ENCODE measurements at regions not wholly inside any gene's neighbourhood (a gene's known extent, or its start where the extent isn't known, plus 50 kb on each side); places are given as distances from the start of the nearest gene placed in this dataset.

GRCh38 chr12:75923964-75924666 lies 107.5 kb downstream of the PHLDA1 start:
- ATAC-seq = no peak
- in situ Hi-C loops (cut with HindIII; ENCODE audit: extremely low pct_ligation_motif_present, low pct_unique_long_range_greater_than_20kb) (no loop called here), intact Hi-C loops (cut with micrococcal nuclease; ENCODE audit: unreplicated experiment) (no loop called here)
- Histone ChIP-seq H3K9me3 (ENCODE audit: low read length) (peaks cover 26% of the 10 kb centered on the region), H3K9ac (ENCODE audit: insufficient read depth, low read depth, low read length) (no peak overlapping the region), H2AFZ (ENCODE audit: low read length) (no peak overlapping the region), H3K4me1 (ENCODE audit: insufficient read depth, low read length) (peaks cover 8% of the 10 kb centered on the region), H3K27ac (ENCODE audit: extremely low read length, insufficient read depth, low read length) (no peak overlapping the region), H3K36me3 (replicated peaks in 1 of 2; ENCODE audit: control insufficient read depth in 1 of 2, insufficient read depth in 2 of 2, low read length in 2 of 2) (no peaks in the 10 kb centered on the region), H3K27me3 (ENCODE audit: control insufficient read depth in 1 of 2, insufficient read depth in 2 of 2, low read length in 2 of 2) (no peaks in the 10 kb centered on the region), H3K79me2 (ENCODE audit: insufficient read depth, low read length) (no peaks in the 10 kb centered on the region), H3K4me2 (ENCODE audit: low read depth, low read length) (no peak overlapping the region), H4K20me1 (ENCODE audit: insufficient read depth, low read length) (no peaks in the 10 kb centered on the region), H3K4me3 (replicated peaks in 1 of 3; ENCODE audit: insufficient read depth in 1 of 3, low read depth in 2 of 3, low read length in 3 of 3) (no peak overlapping the region)
- WGBS (ENCODE audit: low lambda C conversion rate) = 94% methylated on average over 3 of the region's 3 CpGs
- TF ChIP-seq TRIM24 (CRISPR knock-in tag; IDR thresholded peaks at IDR 0.05) (no peak), ZNF234 (CRISPR knock-in tag; conservative IDR thresholded peaks at IDR 0.05) (no peak), HMGA1 (CRISPR knock-in tag; conservative IDR thresholded peaks at IDR 0.05) (no peak), MAFF (IDR thresholded peaks at IDR 0.05; ENCODE audit: low read depth, low read length) (peak; percentile 79), SP2 (CRISPR knock-in tag; IDR thresholded peaks at IDR 0.05) (no peak), SNAPC2 (CRISPR knock-in tag; IDR thresholded peaks at IDR 0.05) (no peak), ZNF317 (CRISPR knock-in tag; IDR thresholded peaks at IDR 0.05) (no peak), ELF1 (CRISPR knock-in tag; IDR thresholded peaks at IDR 0.05) (no peak), BRD4 (CRISPR knock-in tag; IDR thresholded peaks at IDR 0.05) (no peak), MAFK (conservative IDR thresholded peaks at IDR 0.05 in 1 of 2, IDR thresholded peaks at IDR 0.05 in 1 of 2; ENCODE audit: low read length in 2 of 2) (peak; percentile 85 to 87), ZNF451 (CRISPR knock-in tag; IDR thresholded peaks at IDR 0.05) (no peak), ZNF703 (CRISPR knock-in tag; IDR thresholded peaks at IDR 0.05; ENCODE audit: borderline replicate concordance) (no peak), STAG1 (CRISPR knock-in tag; IDR thresholded peaks at IDR 0.05) (no peak), ZGPAT (CRISPR knock-in tag; IDR thresholded peaks at IDR 0.05) (no peak), GMEB1 (CRISPR knock-in tag; IDR thresholded peaks at IDR 0.05; ENCODE audit: borderline replicate concordance) (no peak)
- ChIA-PET POLR2A (interaction anchor here (0.7 kb wide), 1 partner anchor 9 kb away, joined by 3 read pairs; no protein-coding TSS in a partner anchor), CTCF (ENCODE audit: low intra/inter-chr PET ratio, low total read pairs) (no interaction called here)
- no peak for FAIRE-seq
- DNase-seq (ENCODE audit: low spot score) = no peak
- BruUV-seq (replicated peaks) = no TSS peak
